Caco-2 (cell line): ENCODE measurements at regions not wholly inside any gene's neighbourhood (a gene's known extent, or its start where the extent isn't known, plus 50 kb on each side); places are given as distances from the start of the nearest gene placed in this dataset.

Experiments
- BruUV-seq: library from RNA; stranded (reverse); fragments of 400-500 nt; replicated peaks from 2 replicates; lab custom pipeline; 2021; lab: Mats Ljungman, UMichigan
- CTCF ChIA-PET: fragments of 300-600 bp; sonication (Branson Sonifier 250); formaldehyde crosslinking; loops from one replicate; lab custom pipeline; 2022; ENCODE audit warnings: antibody characterized with exemption; lab: Charles Lee
- POLR2A ChIA-PET: fragments of 300-600 bp; sonication (Branson Sonifier 250); formaldehyde crosslinking; loops from one replicate; lab custom pipeline; 2022; ENCODE audit warnings: antibody characterized with exemption; lab: Charles Lee
- DNase-seq, 2 experiments: peaks; one replicate each; pipeline versions ENCODE4 v3.0.0 to v3.0.0-alpha.2; 2020 to 2022
- H3K27me3 ChIP-seq: replicated peaks from 2 replicates; pipeline ENCODE4 v1.6.0; 2011; ENCODE audit warnings: low read length; ENCODE audit not compliant: control insufficient read depth, insufficient read depth
- H3K36me3 ChIP-seq: 2 replicates; pipeline ENCODE4 v1.5.1; 2011; ENCODE audit warnings: low read length; ENCODE audit not compliant: control insufficient read depth, insufficient read depth
- H3K4me1 ChIP-seq: fragments of 250-450 bp; sonication (Bioruptor Pico); 2 replicates; pipeline ENCODE4 v1.5.1; 2020; ENCODE audit warnings: mild to moderate bottlenecking
- H3K4me3 ChIP-seq: 2 replicates; pipeline ENCODE4 v1.5.1; 2011; ENCODE audit warnings: low read depth, mild to moderate bottlenecking, control low read depth, low read length
- H3K9me3 ChIP-seq: fragments of 250-450 bp; sonication (Bioruptor Pico); 2 replicates; pipeline ENCODE4 v1.5.1; 2020; ENCODE audit warnings: mild to moderate bottlenecking, moderate library complexity
- H3K27ac Mint-ChIP-seq: one replicate; pipeline ENCODE4 v1.8.0; 2022; ENCODE audit warnings: mixed read lengths; ENCODE audit not compliant: unreplicated experiment
- H3K27me3 Mint-ChIP-seq: one replicate; pipeline ENCODE4 v1.8.0; 2022; ENCODE audit warnings: mixed read lengths; ENCODE audit not compliant: insufficient read depth, unreplicated experiment
- H3K36me3 Mint-ChIP-seq: one replicate; pipeline ENCODE4 v1.8.0; 2022; ENCODE audit warnings: mild to moderate bottlenecking, mixed read lengths; ENCODE audit not compliant: insufficient read depth, unreplicated experiment
- H3K4me1 Mint-ChIP-seq: one replicate; pipeline ENCODE4 v1.8.0; 2022; ENCODE audit warnings: low read depth, mixed read lengths; ENCODE audit not compliant: unreplicated experiment
- H3K4me3 Mint-ChIP-seq: one replicate; pipeline ENCODE4 v1.8.0; 2022; ENCODE audit warnings: mild to moderate bottlenecking, moderate library complexity, mixed read lengths; ENCODE audit not compliant: unreplicated experiment
- H3K9me3 Mint-ChIP-seq: one replicate; pipeline ENCODE4 v1.8.0; 2022; ENCODE audit warnings: mixed read lengths; ENCODE audit not compliant: unreplicated experiment
- intact Hi-C: fragments of 100-400 bp; cut with micrococcal nuclease; formaldehyde crosslinking; loops from one replicate; pipeline ENCODE4 v1.10.0; 2022; ENCODE audit not compliant: unreplicated experiment
- TF ChIP-seq, protein P1 (sequence below), 2 experiments: fragments of 200-600 bp in 1 of 2; IDR thresholded peaks; 1 replicate in 1 of 2; 2 replicates in 1 of 2; pipeline versions ENCODE4 v1.5.1 to v1.8.0; 2011 to 2022; ENCODE audit warnings: antibody characterized with exemption in 1 of 2, control low read depth in 1 of 2, inconsistent platforms in 1 of 2, low read depth in 1 of 2, low read length in 1 of 2, mild to moderate bottlenecking in 1 of 2, moderate library complexity in 1 of 2; ENCODE audit not compliant: insufficient read depth in 1 of 2, severe bottlenecking in 1 of 2, unreplicated experiment in 1 of 2

DNA sequence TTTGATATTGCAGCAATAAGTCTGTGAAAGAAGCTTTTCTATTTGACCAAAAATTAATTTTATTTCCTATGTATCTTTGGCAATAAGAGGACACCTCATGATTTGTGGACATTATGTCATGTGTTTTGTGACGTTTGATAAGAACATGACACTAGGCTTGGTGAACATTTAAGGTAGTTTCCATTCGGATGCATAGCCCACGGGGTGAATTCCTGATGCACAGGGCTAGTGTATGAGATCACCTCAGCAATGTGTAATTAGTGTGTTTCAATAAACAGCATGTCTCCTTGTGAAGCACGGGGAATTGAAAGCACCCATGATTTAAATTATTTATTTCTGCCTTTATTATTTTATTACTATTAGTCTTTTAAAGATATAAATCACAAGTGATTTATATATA lies 146.1 kb upstream of the LINC00305 start:
- CTCF ChIA-PET: no interaction called here
- H3K27ac Mint-ChIP-seq: no peak overlapping the region

GRCh38 chr18:64288432-64288831 lies 139.5 kb upstream of the LINC00305 start:
- H3K4me1 ChIP-seq: no peaks in the 10 kb centered on the region
- Mint-ChIP-seq H3K4me3 (no peak overlapping the region), H3K4me1 (no peaks in the 10 kb centered on the region), H3K36me3 (no peaks in the 10 kb centered on the region), H3K27me3 (no peaks in the 10 kb centered on the region), H3K27ac (no peak overlapping the region), H3K9me3 (no peaks in the 10 kb centered on the region)
- DNase-seq: no peak
- BruUV-seq: no TSS peak
- H3K4me3 ChIP-seq: no peak overlapping the region
- H3K36me3 ChIP-seq: no peaks in the 10 kb centered on the region
- no peaks in the 10 kb centered on the region for H3K27me3 ChIP-seq
- intact Hi-C loops: no loop called here
- TF ChIP-seq, protein P1, sequence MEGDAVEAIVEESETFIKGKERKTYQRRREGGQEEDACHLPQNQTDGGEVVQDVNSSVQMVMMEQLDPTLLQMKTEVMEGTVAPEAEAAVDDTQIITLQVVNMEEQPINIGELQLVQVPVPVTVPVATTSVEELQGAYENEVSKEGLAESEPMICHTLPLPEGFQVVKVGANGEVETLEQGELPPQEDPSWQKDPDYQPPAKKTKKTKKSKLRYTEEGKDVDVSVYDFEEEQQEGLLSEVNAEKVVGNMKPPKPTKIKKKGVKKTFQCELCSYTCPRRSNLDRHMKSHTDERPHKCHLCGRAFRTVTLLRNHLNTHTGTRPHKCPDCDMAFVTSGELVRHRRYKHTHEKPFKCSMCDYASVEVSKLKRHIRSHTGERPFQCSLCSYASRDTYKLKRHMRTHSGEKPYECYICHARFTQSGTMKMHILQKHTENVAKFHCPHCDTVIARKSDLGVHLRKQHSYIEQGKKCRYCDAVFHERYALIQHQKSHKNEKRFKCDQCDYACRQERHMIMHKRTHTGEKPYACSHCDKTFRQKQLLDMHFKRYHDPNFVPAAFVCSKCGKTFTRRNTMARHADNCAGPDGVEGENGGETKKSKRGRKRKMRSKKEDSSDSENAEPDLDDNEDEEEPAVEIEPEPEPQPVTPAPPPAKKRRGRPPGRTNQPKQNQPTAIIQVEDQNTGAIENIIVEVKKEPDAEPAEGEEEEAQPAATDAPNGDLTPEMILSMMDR (IDR thresholded peaks at IDR 0.05; ENCODE audit: insufficient read depth in 1 of 2, low read depth in 1 of 2, low read length in 1 of 2, severe bottlenecking in 1 of 2, unreplicated experiment in 1 of 2): no peak
- ChIA-PET CTCF (no interaction called here), POLR2A (no interaction called here)
- no peaks in the 10 kb centered on the region for H3K9me3 ChIP-seq

More for the DNA sequence above, 146.1 kb upstream of the LINC00305 start:
- Mint-ChIP-seq H3K4me1 (no peaks in the 10 kb centered on the region), H3K36me3 (no peaks in the 10 kb centered on the region), H3K9me3 (no peaks in the 10 kb centered on the region), H3K27me3 (no peaks in the 10 kb centered on the region), H3K4me3 (no peak overlapping the region)
- Histone ChIP-seq H3K4me3 (no peak overlapping the region), H3K27me3 (no peaks in the 10 kb centered on the region), H3K9me3 (no peaks in the 10 kb centered on the region), H3K36me3 (no peaks in the 10 kb centered on the region), H3K4me1 (no peaks in the 10 kb centered on the region)
- intact Hi-C loops: no loop called here
- no peak for DNase-seq
- TF ChIP-seq, protein P1 (IDR thresholded peaks at IDR 0.05; ENCODE audit: insufficient read depth in 1 of 2, low read depth in 1 of 2, low read length in 1 of 2, severe bottlenecking in 1 of 2, unreplicated experiment in 1 of 2): no peak
- POLR2A ChIA-PET: no interaction called here
- no TSS peak for BruUV-seq

DNA sequence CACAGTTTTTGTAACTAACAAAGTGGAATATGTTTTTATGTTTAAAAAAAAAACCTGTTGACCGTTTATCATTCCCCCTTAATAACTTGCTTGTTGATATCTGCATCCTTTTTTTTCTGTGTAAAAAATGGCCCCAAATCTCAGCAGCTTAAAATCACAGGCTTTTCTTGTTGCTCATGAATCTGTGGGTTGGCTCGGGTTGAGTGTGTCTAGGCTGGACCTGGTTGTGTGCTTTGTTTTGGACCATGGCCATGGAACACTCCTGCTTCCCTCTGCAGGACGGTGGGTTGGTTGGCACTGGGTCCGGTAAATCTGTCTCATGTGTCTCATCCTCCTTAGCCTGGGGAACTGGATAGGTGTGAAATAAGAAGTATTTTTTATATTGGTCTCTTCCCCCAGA lies 139.0 kb upstream of the LINC00305 start:
- H3K27me3 ChIP-seq: no peaks in the 10 kb centered on the region
- H3K4me1 Mint-ChIP-seq: no peaks in the 10 kb centered on the region
- no peaks in the 10 kb centered on the region for H3K36me3 Mint-ChIP-seq
- no peaks in the 10 kb centered on the region for H3K4me1 ChIP-seq
- POLR2A ChIA-PET: no interaction called here
- intact Hi-C loops: no loop called here
- no peaks in the 10 kb centered on the region for H3K9me3 ChIP-seq
- no peak overlapping the region for H3K27ac Mint-ChIP-seq
- no peak overlapping the region for H3K4me3 Mint-ChIP-seq
- CTCF ChIA-PET: no interaction called here
- H3K9me3 Mint-ChIP-seq: no peaks in the 10 kb centered on the region
- H3K4me3 ChIP-seq: no peak overlapping the region
- H3K27me3 Mint-ChIP-seq: no peaks in the 10 kb centered on the region
- BruUV-seq: no TSS peak
- H3K36me3 ChIP-seq: no peaks in the 10 kb centered on the region
- no peak for DNase-seq
- TF ChIP-seq, protein P1 (IDR thresholded peaks at IDR 0.05; ENCODE audit: insufficient read depth in 1 of 2, low read depth in 1 of 2, low read length in 1 of 2, severe bottlenecking in 1 of 2, unreplicated experiment in 1 of 2): no peak
